Fibroblast of the aortic adventitia (primary cell): ENCODE measurements at regions not wholly inside any gene's neighbourhood (a gene's known extent, or its start where the extent isn't known, plus 50 kb on each side); places are given as distances from the start of the nearest gene placed in this dataset.

Experiments used
- DNase-seq: peaks from one replicate; pipeline ENCODE4 v3.0.0-alpha.2; 2010; ENCODE audit warnings: low read depth
- H3K4me3 ChIP-seq: 2 replicates; pipeline ENCODE4 v1.5.1; 2011; ENCODE audit warnings: low read depth, mild to moderate bottlenecking, control low read depth, low read length, moderate library complexity
- CTCF ChIP-seq: IDR thresholded peaks from 2 replicates; pipeline ENCODE4 v1.5.1; 2011; ENCODE audit warnings: mild to moderate bottlenecking, low read length, control low read depth, inconsistent platforms; ENCODE audit not compliant: insufficient read depth

- no peak for DNase-seq
- no peak overlapping the region for H3K4me3 ChIP-seq
- no peak for TF ChIP-seq CTCF
Measured at GRCh38 chr18:73927496-73927895, 220.1 kb downstream of the FBXO15 start.

- H3K4me3 ChIP-seq, result no peak overlapping the region
- no peak for TF ChIP-seq CTCF
- DNase-seq, result no peak
Measured at GRCh38 chr18:73924836-73925235, 222.8 kb downstream of the FBXO15 start.

- TF ChIP-seq CTCF, result no peak
- no peak for DNase-seq
- H3K4me3 ChIP-seq, result no peak overlapping the region
Measured at GRCh38 chr18:73924307-73924706, 223.3 kb downstream of the FBXO15 start.

- no peak overlapping the region for H3K4me3 ChIP-seq
- no peak for TF ChIP-seq CTCF
- DNase-seq, result no peak
Measured at GRCh38 chr18:73923866-73924265, 223.8 kb downstream of the FBXO15 start.

- DNase-seq, result no peak
- no peak for TF ChIP-seq CTCF
- no peak overlapping the region for H3K4me3 ChIP-seq
Measured at GRCh38 chr18:73920033-73920432, 227.6 kb downstream of the FBXO15 start.

- TF ChIP-seq CTCF, result no peak
- DNase-seq, result no peak
- H3K4me3 ChIP-seq, result no peak overlapping the region
Measured at GRCh38 chr18:73918816-73919215, 228.8 kb downstream of the FBXO15 start.

GRCh38 chr18:73917046-73917445, 230.6 kb downstream of the FBXO15 start:
- DNase-seq, result no peak
- TF ChIP-seq CTCF, result no peak
- no peak overlapping the region for H3K4me3 ChIP-seq
